ENCODE measurements at regions not wholly inside any gene's neighbourhood (a gene's known extent, or its start where the extent isn't known, plus 50 kb on each side); places are given as distances from the start of the nearest gene placed in this dataset.

GRCh38 chr12:20270557-20270956 lies 97.8 kb upstream of the PDE3A start:
- Histone ChIP-seq H3K27me3 (ENCODE audit: insufficient read depth, low read length, poor library complexity, severe bottlenecking) (no peaks in the 10 kb centered on the region), H3K36me3 (ENCODE audit: insufficient read depth, low read length) (no peaks in the 10 kb centered on the region), H4K20me1 (ENCODE audit: insufficient read depth, low read length, poor library complexity, severe bottlenecking) (no peaks in the 10 kb centered on the region), H3K4me2 (ENCODE audit: low read depth, low read length, poor library complexity, severe bottlenecking) (no peak overlapping the region), H3K4me3 (ENCODE audit: low read length, poor library complexity, severe bottlenecking) (no peak overlapping the region), H3K4me1 (ENCODE audit: insufficient read depth, low read length, poor library complexity, severe bottlenecking) (no peaks in the 10 kb centered on the region), H2AFZ (ENCODE audit: low read length) (no peak overlapping the region), H3K9ac (ENCODE audit: low read depth, low read length, poor library complexity, severe bottlenecking) (no peak overlapping the region), H3K79me2 (ENCODE audit: insufficient read depth, low read length) (no peaks in the 10 kb centered on the region), H3K9me3 (ENCODE audit: insufficient read depth, low read depth, low read length) (no peaks in the 10 kb centered on the region), H3F3A (ENCODE audit: low read depth) (no peaks in the 10 kb centered on the region), H3K9me2 (replicated peaks; ENCODE audit: low read depth, low read length) (no peaks in the 10 kb centered on the region)
- TF ChIP-seq CTCF (conservative IDR thresholded peaks at IDR 0.05; ENCODE audit: low read length) (no peak), EZH2phosphoT487 (IDR thresholded peaks at IDR 0.05; ENCODE audit: borderline replicate concordance) (no peak)

GRCh38 chr12:20272161-20272560 lies 96.2 kb upstream of the PDE3A start:
- H3F3A ChIP-seq (ENCODE audit: low read depth) = no peaks in the 10 kb centered on the region
- H3K9me3 ChIP-seq (ENCODE audit: insufficient read depth, low read depth, low read length) = no peaks in the 10 kb centered on the region
- H3K9me2 ChIP-seq (replicated peaks; ENCODE audit: low read depth, low read length) = no peaks in the 10 kb centered on the region
- no peaks in the 10 kb centered on the region for H3K36me3 ChIP-seq (ENCODE audit: insufficient read depth, low read length)
- H3K79me2 ChIP-seq (ENCODE audit: insufficient read depth, low read length) = no peaks in the 10 kb centered on the region
- no peak overlapping the region for H3K4me3 ChIP-seq (ENCODE audit: low read length, poor library complexity, severe bottlenecking)
- no peaks in the 10 kb centered on the region for H3K27me3 ChIP-seq (ENCODE audit: insufficient read depth, low read length, poor library complexity, severe bottlenecking)
- H3K4me1 ChIP-seq (ENCODE audit: insufficient read depth, low read length, poor library complexity, severe bottlenecking) = no peaks in the 10 kb centered on the region
- H2AFZ ChIP-seq (ENCODE audit: low read length) = no peak overlapping the region
- H3K9ac ChIP-seq (ENCODE audit: low read depth, low read length, poor library complexity, severe bottlenecking) = no peak overlapping the region
- no peak overlapping the region for H3K4me2 ChIP-seq (ENCODE audit: low read depth, low read length, poor library complexity, severe bottlenecking)
- TF ChIP-seq CTCF (conservative IDR thresholded peaks at IDR 0.05; ENCODE audit: low read length) (no peak), EZH2phosphoT487 (IDR thresholded peaks at IDR 0.05; ENCODE audit: borderline replicate concordance) (no peak)
- no peaks in the 10 kb centered on the region for H4K20me1 ChIP-seq (ENCODE audit: insufficient read depth, low read length, poor library complexity, severe bottlenecking)

- Histone ChIP-seq H3K27me3 (ENCODE audit: insufficient read depth, low read length, poor library complexity, severe bottlenecking) (no peaks in the 10 kb centered on the region), H4K20me1 (ENCODE audit: insufficient read depth, low read length, poor library complexity, severe bottlenecking) (no peaks in the 10 kb centered on the region), H3K79me2 (ENCODE audit: insufficient read depth, low read length) (no peaks in the 10 kb centered on the region), H2AFZ (ENCODE audit: low read length) (no peak overlapping the region), H3K4me3 (ENCODE audit: low read length, poor library complexity, severe bottlenecking) (no peak overlapping the region), H3K4me1 (ENCODE audit: insufficient read depth, low read length, poor library complexity, severe bottlenecking) (no peaks in the 10 kb centered on the region), H3K4me2 (ENCODE audit: low read depth, low read length, poor library complexity, severe bottlenecking) (no peak overlapping the region), H3K36me3 (ENCODE audit: insufficient read depth, low read length) (no peaks in the 10 kb centered on the region), H3K9ac (ENCODE audit: low read depth, low read length, poor library complexity, severe bottlenecking) (no peak overlapping the region), H3K9me2 (replicated peaks; ENCODE audit: low read depth, low read length) (no peaks in the 10 kb centered on the region), H3F3A (ENCODE audit: low read depth) (no peaks in the 10 kb centered on the region), H3K9me3 (ENCODE audit: insufficient read depth, low read depth, low read length) (no peaks in the 10 kb centered on the region)
- no peak for TF ChIP-seq CTCF (conservative IDR thresholded peaks at IDR 0.05; ENCODE audit: low read length)
- no peak for TF ChIP-seq EZH2phosphoT487 (IDR thresholded peaks at IDR 0.05; ENCODE audit: borderline replicate concordance)
These were observed 95.5 kb upstream of the PDE3A start for GRCh38 chr12:20272801-20273200.
